H1 (cell line): ENCODE measurements at regions not wholly inside any gene's neighbourhood (a gene's known extent, or its start where the extent isn't known, plus 50 kb on each side); places are given as distances from the start of the nearest gene placed in this dataset.

Experiments used
- CTCF ChIA-PET: fragments of 300-600 bp; sonication (Branson Sonifier 250); formaldehyde crosslinking; loops from one replicate; lab custom pipeline; 2021; ENCODE audit not compliant: partially characterized antibody; lab: Charles Lee
- POLR2A ChIA-PET: fragments of 300-600 bp; sonication (Branson Sonifier 250); formaldehyde crosslinking; loops from one replicate; lab custom pipeline; 2021; ENCODE audit warnings: inconsistent platforms; ENCODE audit not compliant: partially characterized antibody; lab: Charles Lee
- DNase-seq, 2 experiments: peaks; one replicate each; pipeline versions ENCODE4 v3.0.0 to v3.0.0-alpha.2; 2010 to 2022; ENCODE audit warnings: low spot score in 2 of 2, low read depth in 1 of 2, mixed read lengths in 1 of 2
- FAIRE-seq: peaks from 2 replicates; lab custom pipeline; 2011; peaks lifted over from hg19 to GRCh38; lab: Jason Lieb, UNC
- H2AFZ ChIP-seq: 2 replicates; pipeline ENCODE4 v1.8.1; 2012; ENCODE audit warnings: low read length, inconsistent platforms
- H2AK5ac ChIP-seq: 2 replicates; pipeline ENCODE4 v1.6.1; 2013; ENCODE audit warnings: low read depth, low read length
- H2BK120ac ChIP-seq: replicated peaks from 2 replicates; pipeline ENCODE3; 2013; ENCODE audit warnings: low read depth, low read length, inconsistent platforms
- H2BK12ac ChIP-seq: 2 replicates; pipeline ENCODE4 v1.6.1; 2013; ENCODE audit warnings: low read depth, low read length
- H2BK15ac ChIP-seq: 2 replicates; pipeline ENCODE4 v1.6.1; 2013; ENCODE audit warnings: low read length
- H2BK20ac ChIP-seq: 2 replicates; pipeline ENCODE4 v1.6.1; 2013; ENCODE audit warnings: low read length
- H2BK5ac ChIP-seq: 2 replicates; pipeline ENCODE4 v1.6.1; 2013; ENCODE audit warnings: low read depth, low read length
- H3K14ac ChIP-seq: 2 replicates; pipeline ENCODE4 v1.6.1; 2013; ENCODE audit warnings: inconsistent platforms; ENCODE audit not compliant: insufficient read length
- H3K18ac ChIP-seq: 2 replicates; pipeline ENCODE4 v1.6.1; 2013; ENCODE audit warnings: low read length; ENCODE audit errors: extremely low read depth
- H3K23ac ChIP-seq: 2 replicates; pipeline ENCODE4 v1.6.1; 2013; ENCODE audit warnings: inconsistent platforms; ENCODE audit not compliant: insufficient read length
- H3K23me2 ChIP-seq: 2 replicates; pipeline ENCODE4 v1.6.1; 2013; ENCODE audit warnings: low read depth, low read length
- H3K27ac ChIP-seq: 2 replicates; pipeline ENCODE4 v1.6.1; 2011; ENCODE audit warnings: low read depth, low read length, inconsistent platforms
- H3K27me3 ChIP-seq, 4 experiments: replicated peaks in 1 of 4; 1 replicate in 1 of 4; 2 replicates in 3 of 4; pipeline versions ENCODE4 v1.6.1 to v1.8.1; 2011 to 2013; ENCODE audit warnings: low read length in 3 of 4, mild to moderate bottlenecking in 3 of 4, inconsistent platforms in 2 of 4, mixed read lengths in 2 of 4, moderate library complexity in 1 of 4; ENCODE audit not compliant: control insufficient read depth in 3 of 4, insufficient read depth in 3 of 4; ENCODE audit errors: extremely low read depth in 1 of 4
- H3K36me3 ChIP-seq, 4 experiments: 2 replicates each; pipeline versions ENCODE4 v1.6.1 to v1.8.1; 2011 to 2013; ENCODE audit warnings: mild to moderate bottlenecking in 4 of 4, low read length in 3 of 4, moderate library complexity in 2 of 4, control low read depth in 1 of 4, inconsistent platforms in 1 of 4; ENCODE audit not compliant: insufficient read depth in 4 of 4, control insufficient read depth in 2 of 4
- H3K4ac ChIP-seq: replicated peaks from 2 replicates; pipeline ENCODE3; 2013; ENCODE audit warnings: low read length, low read depth, mixed read lengths, inconsistent platforms; ENCODE audit not compliant: insufficient read length
- H3K4me1 ChIP-seq, 4 experiments: replicated peaks in 1 of 4; 1 replicate in 1 of 4; 2 replicates in 3 of 4; pipeline versions ENCODE4 v1.6.1 to v1.8.1; 2011 to 2013; ENCODE audit warnings: low read length in 3 of 4, inconsistent platforms in 2 of 4, mixed read lengths in 1 of 4; ENCODE audit not compliant: insufficient read depth in 4 of 4, control insufficient read depth in 3 of 4
- H3K4me2 ChIP-seq, 2 experiments: 2 replicates each; pipeline versions ENCODE4 v1.6.1 to v1.8.1; 2011 to 2013; ENCODE audit warnings: low read depth in 2 of 2, low read length in 2 of 2, control low read depth in 1 of 2, inconsistent platforms in 1 of 2, mild to moderate bottlenecking in 1 of 2; ENCODE audit not compliant: insufficient read depth in 1 of 2
- H3K4me3 ChIP-seq, 4 experiments: fragments of 200-600, 300-600 bp in 1 of 4; sonication (generic), shearing (Covaris generic), sonication (Bioruptor Twin) in 1 of 4; 2 replicates each; pipeline versions ENCODE4 v1.5.1 to v1.8.1; 2011 to 2016; ENCODE audit warnings: low read length in 4 of 4, low read depth in 3 of 4, control low read depth in 2 of 4, inconsistent platforms in 2 of 4, mild to moderate bottlenecking in 2 of 4, mixed read lengths in 1 of 4, moderate library complexity in 1 of 4; ENCODE audit not compliant: insufficient read depth in 2 of 4; ENCODE audit errors: extremely low read depth in 1 of 4
- H3K56ac ChIP-seq: replicated peaks from 2 replicates; pipeline ENCODE3; 2013; ENCODE audit warnings: low read depth, mild to moderate bottlenecking, mixed read lengths, low read length, inconsistent platforms; ENCODE audit not compliant: insufficient read length
- H3K79me1 ChIP-seq: 2 replicates; pipeline ENCODE4 v1.6.1; 2013; ENCODE audit warnings: low read depth, low read length, control low read depth
- H3K79me2 ChIP-seq, 2 experiments: 2 replicates each; pipeline versions ENCODE4 v1.6.1 to v1.8.1; 2012 to 2013; ENCODE audit warnings: low read length in 2 of 2, mild to moderate bottlenecking in 2 of 2, inconsistent platforms in 1 of 2; ENCODE audit not compliant: insufficient read depth in 2 of 2, control insufficient read depth in 1 of 2
- H3K9ac ChIP-seq, 4 experiments: replicated peaks in 1 of 4; 1 replicate in 1 of 4; 2 replicates in 3 of 4; pipeline versions ENCODE4 v1.6.1 to v1.8.1; 2011 to 2013; ENCODE audit warnings: low read depth in 3 of 4, low read length in 3 of 4, control low read depth in 2 of 4, mild to moderate bottlenecking in 2 of 4, moderate library complexity in 2 of 4, inconsistent platforms in 1 of 4; ENCODE audit errors: extremely low read depth in 1 of 4
- H3K9me3 ChIP-seq, 2 experiments: 2 replicates each; pipeline versions ENCODE4 v1.6.1 to v1.8.1; 2012 to 2013; ENCODE audit warnings: mild to moderate bottlenecking in 2 of 2, moderate library complexity in 2 of 2, control low read depth in 1 of 2, inconsistent platforms in 1 of 2, low read depth in 1 of 2, low read length in 1 of 2, mixed read lengths in 1 of 2; ENCODE audit not compliant: insufficient read depth in 2 of 2
- H4K20me1 ChIP-seq, 2 experiments: replicated peaks in 1 of 2; 2 replicates each; pipeline versions ENCODE3 to v1.8.1; 2011 to 2013; ENCODE audit warnings: inconsistent platforms in 2 of 2, low read length in 2 of 2, mild to moderate bottlenecking in 1 of 2; ENCODE audit not compliant: insufficient read depth in 2 of 2, control insufficient read depth in 1 of 2
- H4K5ac ChIP-seq: 2 replicates; pipeline ENCODE4 v1.6.1; 2013; ENCODE audit warnings: low read length, low read depth, mixed read lengths, inconsistent platforms; ENCODE audit not compliant: insufficient read length
- H4K8ac ChIP-seq: 2 replicates; pipeline ENCODE4 v1.8.0; 2013; ENCODE audit warnings: mild to moderate bottlenecking, moderate library complexity, low read length, inconsistent platforms; ENCODE audit not compliant: insufficient read depth; ENCODE audit errors: extremely low read depth
- H4K91ac ChIP-seq: replicated peaks from 2 replicates; pipeline ENCODE3; 2013; ENCODE audit warnings: low read length, mixed read lengths, inconsistent platforms; ENCODE audit not compliant: insufficient read length
- BACH1 ChIP-seq: IDR thresholded peaks from 2 replicates; pipeline ENCODE4 v1.6.1; 2012; ENCODE audit warnings: low read length, improper control_type of control experiment
- E2F6 ChIP-seq: IDR thresholded peaks from 2 replicates; pipeline ENCODE4 v1.6.1; 2012; ENCODE audit warnings: inconsistent platforms
- KDM1A ChIP-seq: fragments of 200-600, 300-600 bp; sonication (generic); IDR thresholded peaks from 2 replicates; pipeline ENCODE4 v1.7.1; 2016; ENCODE audit warnings: mild to moderate bottlenecking, low read length, borderline replicate concordance
- KDM5A ChIP-seq: fragments of 200-600 bp; IDR thresholded peaks from 2 replicates; pipeline ENCODE4 v1.7.1; 2012; ENCODE audit warnings: mild to moderate bottlenecking, low read length, inconsistent platforms, mixed read lengths
- NRF1 ChIP-seq: IDR thresholded peaks from 2 replicates; pipeline ENCODE4 v1.6.1; 2011; ENCODE audit warnings: mild to moderate bottlenecking, low read depth, low read length, improper control_type of control experiment
- TAF1 ChIP-seq: IDR thresholded peaks from 2 replicates; pipeline ENCODE4 v1.6.1; 2011; ENCODE audit warnings: mild to moderate bottlenecking, low read depth, low read length
- TAF7 ChIP-seq: optimal IDR thresholded peaks from 2 replicates; pipeline ENCODE3; 2011; ENCODE audit warnings: low read depth, mild to moderate bottlenecking, inconsistent platforms, low read length, moderate library complexity, borderline replicate concordance
- YY1 ChIP-seq: IDR thresholded peaks from 2 replicates; pipeline ENCODE4 v1.6.1; 2011; ENCODE audit warnings: low read depth, mild to moderate bottlenecking, low read length
- WGBS, 2 experiments: shearing (Covaris generic) in 1 of 2; methylation state at CpG; one replicate each; pipeline versions ENCODE4 v1.1.6 to v1.1.7; 2013 to 2015; ENCODE audit warnings: low lambda C conversion rate in 2 of 2, mixed read lengths in 2 of 2, inconsistent platforms in 1 of 2, low coverage in 1 of 2, missing lambda C conversion rate in 1 of 2; ENCODE audit not compliant: insufficient replicate concordance in 2 of 2, insufficient coverage in 1 of 2, insufficient read length in 1 of 2; ENCODE audit errors: extremely low coverage in 1 of 2, missing lambda C conversion rate in 1 of 2; 5-methylcytosine and 5-hydroxymethylcytosine counted together

DNA sequence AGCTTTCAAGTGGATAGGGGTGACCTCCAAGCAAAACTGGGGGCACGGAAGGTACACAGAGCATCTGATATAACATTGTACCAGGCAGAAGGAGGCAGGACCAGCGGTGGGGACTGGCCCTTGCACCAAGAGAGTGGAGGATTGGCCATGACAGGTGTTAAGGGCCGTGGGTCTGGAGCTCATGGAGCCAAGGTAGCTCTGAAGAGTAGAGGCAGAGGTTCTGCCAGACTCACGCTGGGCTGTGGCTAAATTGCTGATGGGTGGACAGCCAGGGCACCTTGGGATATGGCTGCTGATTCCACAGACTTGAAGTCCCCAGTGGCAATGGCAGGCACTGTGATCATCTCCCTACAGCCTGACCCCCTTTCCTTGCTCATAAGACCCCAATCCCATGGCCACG lies 65.9 kb upstream of the NKD1 start:
- no peak overlapping the region for H2BK12ac ChIP-seq
- H3K4me1 ChIP-seq = peaks cover 0 to 6% (median 0%) of the 10 kb centered on the region in 4 experiments; a peak in 3 of 7 replicates
- 91% methylated on average over 5 of the region's 5 CpGs; no CpG with 5 or more reads in 1 of the 2 experiments for WGBS, 2 experiments
- H3K23ac ChIP-seq = no peak overlapping the region
- H3K79me2 ChIP-seq = no peaks in the 10 kb centered on the region
- H3K4me2 ChIP-seq = no peak overlapping the region
- H2BK5ac ChIP-seq = no peak overlapping the region
- H2AFZ ChIP-seq = no peak overlapping the region
- H3K9ac ChIP-seq = no peak overlapping the region
- no peak overlapping the region for H3K18ac ChIP-seq
- no peak overlapping the region for H2BK120ac ChIP-seq
- FAIRE-seq (no peak), DNase-seq (no peak)
- no peak overlapping the region for H4K8ac ChIP-seq
- H3K56ac ChIP-seq = no peak overlapping the region
- TF ChIP-seq BACH1 = no peak
- TF ChIP-seq NRF1 = no peak
- TF ChIP-seq TAF7 = no peak
- no peak for TF ChIP-seq TAF1
- no peak for TF ChIP-seq YY1
- TF ChIP-seq KDM5A = no peak
- TF ChIP-seq KDM1A = no peak
- no peak for TF ChIP-seq E2F6
- H3K23me2 ChIP-seq = no peaks in the 10 kb centered on the region
- no peak overlapping the region for H3K27ac ChIP-seq
- no peak overlapping the region for H4K91ac ChIP-seq
- no peaks in the 10 kb centered on the region for H3K36me3 ChIP-seq
- ChIA-PET CTCF (interaction anchor here (0.6 to 2.0 kb wide), 3 partner anchors 9 to 190 kb away, joined by 3 to 8 read pairs (median 3); no protein-coding TSS in a partner anchor), POLR2A (interaction anchor here (0.6 kb wide), 1 partner anchor 82 kb away, joined by 3 read pairs; no protein-coding TSS in a partner anchor)
- no peak overlapping the region for H2BK15ac ChIP-seq
- H3K4ac ChIP-seq = no peak overlapping the region
- H2BK20ac ChIP-seq = no peak overlapping the region
- H3K79me1 ChIP-seq = no peaks in the 10 kb centered on the region
- no peak overlapping the region for H3K4me3 ChIP-seq
- no peak overlapping the region for H3K14ac ChIP-seq
- H4K5ac ChIP-seq = no peak overlapping the region
- no peaks in the 10 kb centered on the region for H3K27me3 ChIP-seq
- peaks cover 3 to 9% of the 10 kb centered on the region in 2 experiments; a peak in 3 of 4 replicates for H3K9me3 ChIP-seq
- no peak overlapping the region for H2AK5ac ChIP-seq
- H4K20me1 ChIP-seq = no peaks in the 10 kb centered on the region
